ENCODE measurements at regions not wholly inside any gene's neighbourhood (a gene's known extent, or its start where the extent isn't known, plus 50 kb on each side); places are given as distances from the start of the nearest gene placed in this dataset.

- DNase-seq (ENCODE audit: insufficient read length, low spot score) = no peak
These were observed 246.9 kb upstream of the PARD3B start for GRCh38 chr2:204298404-204298803.

GRCh38 chr2:204299766-204300165, 245.5 kb upstream of the PARD3B start:
- FAIRE-seq (no peak), DNase-seq (ENCODE audit: insufficient read length, low spot score) (no peak)

More at GRCh38 chr2:204298404-204298803, 246.9 kb upstream of the PARD3B start:
- no peak for FAIRE-seq

GRCh38 chr2:204306667-204307066, 238.6 kb upstream of the PARD3B start:
- no peak for FAIRE-seq
- no peak for DNase-seq (ENCODE audit: insufficient read length, low spot score)

DNA sequence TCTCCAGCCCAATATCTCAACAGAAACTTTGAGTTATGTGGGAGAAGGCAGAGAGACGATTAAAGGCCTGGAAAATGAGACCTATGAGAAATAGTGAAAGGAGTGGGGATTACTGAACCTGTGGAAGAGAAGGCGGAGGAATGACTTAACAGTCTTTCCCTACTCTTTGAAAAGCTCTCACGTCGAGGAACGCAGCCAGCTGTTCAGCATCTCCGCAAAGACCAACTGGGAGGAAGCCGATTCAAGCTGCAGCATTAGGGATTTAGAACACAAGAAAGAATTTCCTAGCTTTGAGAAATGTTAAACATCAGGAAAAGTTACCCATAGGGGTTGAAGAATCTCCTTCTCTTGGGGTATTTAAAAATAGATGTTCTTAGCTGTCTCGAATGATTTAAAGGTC, 233.2 kb upstream of the PARD3B start:
- FAIRE-seq (no peak), DNase-seq (ENCODE audit: insufficient read length, low spot score) (no peak)

DNA sequence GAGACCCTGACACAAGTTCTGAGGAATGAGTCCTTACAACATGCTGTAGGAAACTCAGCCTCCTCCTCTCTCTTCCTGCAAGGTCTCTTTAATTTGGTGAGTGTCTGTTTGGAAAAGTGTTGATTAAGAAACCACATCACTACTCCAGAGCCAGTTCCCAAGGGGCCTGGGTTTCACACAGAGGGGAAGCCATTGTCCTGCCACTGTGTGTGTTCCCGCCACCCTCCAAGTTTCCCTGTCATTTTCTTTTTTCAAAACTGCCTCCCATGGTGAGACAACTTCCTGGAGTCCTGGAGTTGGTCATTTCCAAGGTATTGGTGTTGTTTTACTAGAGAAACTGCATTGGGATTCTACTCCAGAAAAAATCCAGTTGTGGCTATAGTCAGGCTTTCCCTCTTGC, 232.0 kb upstream of the PARD3B start:
- no peak for FAIRE-seq
- no peak for DNase-seq (ENCODE audit: insufficient read length, low spot score)

DNA sequence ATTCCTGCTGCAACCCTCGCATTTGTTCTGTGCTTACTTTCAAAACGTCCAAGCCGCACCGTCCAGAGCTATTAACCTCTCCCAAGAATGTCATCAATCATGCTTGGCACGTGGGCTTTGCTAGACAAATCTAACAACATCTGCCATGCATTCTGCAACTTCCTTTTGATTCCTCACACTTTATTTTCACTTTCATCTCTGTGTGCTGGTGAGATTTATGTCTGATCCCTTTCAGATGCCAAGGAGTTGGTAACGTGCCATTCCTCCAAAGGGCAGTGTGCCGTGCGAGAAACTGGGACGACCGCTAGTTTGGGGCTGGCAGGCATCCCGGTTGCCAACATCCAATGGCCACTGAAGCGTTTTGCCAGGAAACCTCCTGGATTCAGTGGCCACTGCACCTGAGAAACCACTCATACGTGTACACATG, 230.0 kb upstream of the PARD3B start:
- FAIRE-seq (no peak), DNase-seq (ENCODE audit: insufficient read length, low spot score) (no peak)

- DNase-seq (ENCODE audit: insufficient read length, low spot score) (no peak), FAIRE-seq (no peak)
These were observed 227.6 kb upstream of the PARD3B start for GRCh38 chr2:204317640-204318039.

- no peak for DNase-seq (ENCODE audit: insufficient read length, low spot score)
- FAIRE-seq = no peak
These were observed 224.1 kb upstream of the PARD3B start for GRCh38 chr2:204321027-204321800.

GRCh38 chr2:204321910-204322751, 223.1 kb upstream of the PARD3B start:
- FAIRE-seq (no peak), DNase-seq (ENCODE audit: insufficient read length, low spot score) (no peak)

DNA sequence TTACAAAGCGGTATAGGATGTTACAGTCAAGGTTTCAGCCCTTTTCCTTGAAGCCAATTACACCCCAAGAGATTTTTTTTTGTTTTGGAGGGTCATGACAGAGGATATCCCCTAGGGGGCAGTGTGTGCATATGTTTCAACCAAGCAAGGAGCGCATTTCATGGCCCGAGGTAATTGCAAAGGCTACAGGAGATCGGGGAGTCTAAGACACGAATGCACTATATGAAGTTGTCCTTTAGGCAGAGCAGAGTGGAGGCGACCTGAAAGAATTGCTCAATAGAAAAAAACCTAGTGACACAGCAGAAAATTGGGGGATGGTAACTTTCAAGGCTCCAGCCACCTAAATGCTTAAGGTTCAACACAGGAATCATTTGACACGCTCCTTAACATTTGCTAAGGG, 219.8 kb upstream of the PARD3B start:
- DNase-seq (ENCODE audit: insufficient read length, low spot score) = peak; percentile 28
- peak; percentile 71 for FAIRE-seq

- no peak for FAIRE-seq
- DNase-seq (ENCODE audit: insufficient read length, low spot score) = no peak
These were observed 216.9 kb upstream of the PARD3B start for GRCh38 chr2:204328373-204328772.

DNA sequence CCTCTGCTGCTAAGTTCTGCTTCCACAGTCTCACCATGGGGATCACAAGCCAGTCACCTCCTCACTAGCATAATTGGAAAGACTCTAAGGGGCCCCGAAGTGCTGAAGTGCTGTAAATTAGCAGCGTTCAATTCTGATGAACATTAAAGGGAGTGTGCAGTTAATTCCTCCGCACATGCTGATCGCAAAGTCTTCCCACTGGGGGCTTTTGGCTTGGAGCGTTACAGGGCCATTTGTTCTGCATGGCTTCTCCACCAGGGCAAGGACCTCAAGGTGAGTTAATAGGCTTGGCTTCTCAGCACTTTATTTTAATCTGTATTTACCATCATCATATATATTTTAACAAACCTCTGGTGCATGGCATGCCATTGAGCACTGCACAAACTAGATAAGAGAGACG, 216.3 kb upstream of the PARD3B start:
- FAIRE-seq (no peak), DNase-seq (ENCODE audit: insufficient read length, low spot score) (no peak)

- DNase-seq (ENCODE audit: insufficient read length, low spot score) = no peak
- no peak for FAIRE-seq
These were observed 215.7 kb upstream of the PARD3B start for GRCh38 chr2:204329532-204329931.

GRCh38 chr2:204331180-204331579, 214.1 kb upstream of the PARD3B start:
- FAIRE-seq (no peak), DNase-seq (ENCODE audit: insufficient read length, low spot score) (no peak)

DNA sequence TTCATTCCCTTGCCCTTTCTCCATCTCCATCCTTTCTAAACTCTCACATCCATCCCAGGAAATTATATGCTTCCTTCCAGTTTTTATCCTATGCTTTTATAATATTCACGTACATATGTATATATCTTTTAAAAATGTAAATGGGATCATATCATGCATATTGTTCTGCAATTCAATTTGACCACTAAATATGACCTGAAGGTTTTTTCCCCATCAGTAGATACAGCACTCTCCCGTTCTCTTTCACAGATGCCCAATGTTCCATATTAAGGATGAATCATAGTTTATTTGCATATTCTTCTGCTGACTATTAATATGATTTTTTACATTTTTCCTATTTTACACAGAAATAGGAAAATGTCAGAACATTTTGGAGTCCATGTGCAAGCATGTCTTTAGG, 213.3 kb upstream of the PARD3B start:
- FAIRE-seq = no peak

GRCh38 chr2:204332706-204333105, 212.6 kb upstream of the PARD3B start:
- FAIRE-seq (no peak), DNase-seq (ENCODE audit: insufficient read length, low spot score) (no peak)

More for the DNA sequence above, 213.3 kb upstream of the PARD3B start:
- no peak for DNase-seq (ENCODE audit: insufficient read length, low spot score)

DNA sequence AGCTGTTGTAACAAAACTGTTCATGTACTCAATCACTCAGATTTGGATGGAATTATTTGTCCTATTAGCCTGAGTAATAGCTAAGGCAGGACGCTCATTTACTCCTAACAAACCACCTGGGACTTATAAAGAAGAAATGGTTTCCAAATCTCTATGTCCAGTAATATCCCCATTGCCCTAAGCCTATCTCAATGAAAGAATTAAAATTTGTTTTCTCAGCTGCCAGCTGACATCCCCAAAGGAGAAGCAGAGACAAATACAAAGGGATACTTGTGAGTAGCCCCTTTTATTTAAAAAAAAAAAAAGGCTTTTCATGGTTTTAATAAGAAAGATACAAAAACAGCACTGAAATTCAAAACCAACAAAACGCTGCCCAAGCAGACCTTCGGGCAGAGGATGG, 211.4 kb upstream of the PARD3B start:
- FAIRE-seq (no peak), DNase-seq (ENCODE audit: insufficient read length, low spot score) (no peak)

DNA sequence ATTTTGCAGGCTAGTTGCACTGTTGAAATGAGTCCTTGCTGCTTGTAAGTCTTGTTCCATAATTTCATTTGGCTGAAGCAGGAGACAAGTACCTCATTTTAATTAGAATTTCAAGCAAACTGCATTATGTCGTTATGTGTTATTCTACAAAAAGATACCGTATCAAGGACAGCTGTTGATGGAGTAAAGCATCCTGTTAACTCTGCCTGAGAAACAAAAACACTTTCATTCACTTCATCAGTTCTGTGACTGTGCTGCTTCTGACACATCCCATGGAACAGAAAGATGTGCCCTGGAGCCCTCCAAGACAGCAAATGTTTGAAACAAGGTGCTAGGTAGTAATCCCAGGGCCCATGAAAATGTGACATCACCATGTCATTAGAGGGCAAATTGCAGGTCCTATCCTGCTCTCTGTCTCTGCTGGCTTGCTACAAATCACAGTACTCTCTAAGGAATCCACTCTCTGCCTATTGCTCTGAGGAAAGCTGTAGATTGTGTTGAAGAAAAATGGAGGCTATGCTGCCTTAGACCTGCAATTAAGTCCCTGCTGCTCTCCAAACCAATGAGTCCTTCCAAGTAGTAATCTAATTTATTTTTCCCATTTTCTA, 209.7 kb upstream of the PARD3B start:
- DNase-seq (ENCODE audit: insufficient read length, low spot score) = no peak
- no peak for FAIRE-seq

- FAIRE-seq (no peak), DNase-seq (ENCODE audit: insufficient read length, low spot score) (no peak)
These were observed 209.0 kb upstream of the PARD3B start for GRCh38 chr2:204336153-204336744.

DNA sequence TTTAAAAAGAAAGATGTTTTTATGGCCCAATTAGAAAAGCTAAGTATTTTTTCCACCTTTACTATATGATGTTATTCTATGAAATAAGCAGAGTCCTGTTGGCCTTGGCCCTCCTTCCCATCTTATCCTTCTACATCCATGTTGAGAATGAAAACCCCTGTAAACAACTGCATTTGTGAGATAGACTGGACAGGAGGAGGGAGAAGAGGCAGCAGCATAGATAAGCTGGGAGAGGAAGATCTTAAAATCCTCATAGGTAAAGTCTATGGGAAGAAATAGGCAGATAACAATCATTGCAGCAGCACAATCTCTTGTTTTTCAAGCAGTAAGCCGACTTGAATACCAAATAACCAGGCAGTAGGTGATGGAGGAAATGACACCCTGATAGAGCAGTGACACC, 207.6 kb upstream of the PARD3B start:
- FAIRE-seq (no peak), DNase-seq (ENCODE audit: insufficient read length, low spot score) (no peak)

DNA sequence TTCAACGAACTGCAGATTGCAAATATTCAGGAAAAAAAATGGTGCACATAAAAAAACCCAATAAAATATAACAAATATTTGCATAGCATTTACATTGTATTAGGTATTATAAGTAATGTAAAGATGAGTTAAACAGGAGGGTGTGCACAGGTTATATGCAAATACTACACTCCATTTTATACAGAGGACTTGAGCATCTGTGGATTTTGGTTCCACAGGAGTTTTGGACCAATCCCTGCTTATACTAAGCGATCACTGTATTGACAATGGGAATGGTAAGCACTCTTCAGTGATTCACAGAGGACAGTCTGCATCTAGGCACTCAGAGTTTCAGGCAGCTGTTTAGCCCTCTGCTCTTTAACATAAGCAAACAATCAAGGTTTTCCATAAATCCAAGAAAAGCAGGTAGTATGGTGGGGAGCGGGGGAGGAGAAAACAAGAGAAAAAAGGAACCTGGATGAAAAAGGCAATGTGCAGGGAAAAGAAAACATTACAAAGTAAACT, 206.0 kb upstream of the PARD3B start:
- no peak for DNase-seq (ENCODE audit: insufficient read length, low spot score)
- FAIRE-seq = no peak

All from GM19239 (cell line).